Panc1 (cell line): ENCODE measurements at regions not wholly inside any gene's neighbourhood (a gene's known extent, or its start where the extent isn't known, plus 50 kb on each side); places are given as distances from the start of the nearest gene placed in this dataset.

ENCODE experiments used
- ATAC-seq: fragments of 200-7000 bp; cut with Tn5 transposase; 2 replicates; pipeline ENCODE4 v1.9.1; 2020; ENCODE audit warnings: mild to moderate bottlenecking, moderate library complexity
- BruUV-seq: library from RNA; stranded (reverse); fragments of 400-500 nt; replicated peaks from 2 replicates; lab custom pipeline; 2021; lab: Mats Ljungman, UMichigan
- CTCF ChIA-PET: fragments of 300-600 bp; sonication (Branson Sonifier 250); formaldehyde crosslinking; loops from one replicate; lab custom pipeline; 2022; ENCODE audit warnings: antibody characterized with exemption; lab: Charles Lee
- POLR2A ChIA-PET: fragments of 300-600 bp; sonication (Branson Sonifier 250); formaldehyde crosslinking; loops from one replicate; lab custom pipeline; 2022; ENCODE audit warnings: antibody characterized with exemption; lab: Charles Lee
- DNase-seq: peaks from one replicate; pipeline ENCODE4 v3.0.0-alpha.2; 2010; ENCODE audit warnings: low read depth, low spot score
- H3K27ac ChIP-seq: 2 replicates; pipeline ENCODE4 v1.5.1; 2011; ENCODE audit warnings: mild to moderate bottlenecking, low read length, inconsistent platforms
- H3K27me3 ChIP-seq: fragments of 200-500 bp; sonication (Bioruptor generic); 2 replicates; pipeline ENCODE4 v1.6.0; 2014; ENCODE audit warnings: low read length, inconsistent platforms; ENCODE audit not compliant: control insufficient read depth, insufficient read depth
- H3K36me3 ChIP-seq: fragments of 200-500 bp; sonication (Bioruptor generic); 2 replicates; pipeline ENCODE4 v1.5.1; 2014; ENCODE audit warnings: inconsistent platforms, mild to moderate bottlenecking, low read length, moderate library complexity; ENCODE audit not compliant: control insufficient read depth, insufficient read depth
- H3K4me1 ChIP-seq: 2 replicates; pipeline ENCODE4 v1.5.1; 2011; ENCODE audit warnings: inconsistent platforms, mild to moderate bottlenecking, low read length, moderate library complexity; ENCODE audit not compliant: control insufficient read depth, insufficient read depth
- H3K4me3 ChIP-seq, 2 experiments: 2 replicates each; pipeline ENCODE4 v1.5.1; 2011 to 2012; ENCODE audit warnings: low read depth in 2 of 2, low read length in 2 of 2, mild to moderate bottlenecking in 2 of 2, inconsistent platforms in 1 of 2, moderate library complexity in 1 of 2
- H3K9me3 ChIP-seq: fragments of 200-500 bp; sonication (Bioruptor generic); 2 replicates; pipeline ENCODE4 v1.5.1; 2014; ENCODE audit warnings: low read depth, mild to moderate bottlenecking, inconsistent platforms, low read length, moderate library complexity; ENCODE audit not compliant: control insufficient read depth, insufficient read depth
- CTCF ChIP-seq: fragments of 450-650 bp; IDR thresholded peaks from 2 replicates; pipeline ENCODE4 v1.5.1; 2017; ENCODE audit warnings: mild to moderate bottlenecking
- POLR2AphosphoS5 ChIP-seq: IDR thresholded peaks from 2 replicates; pipeline ENCODE4 v1.6.1; 2012; ENCODE audit warnings: mild to moderate bottlenecking, low read depth, low read length, moderate library complexity
- REST ChIP-seq, 2 experiments: IDR thresholded peaks; 2 replicates each; pipeline ENCODE4 v1.6.1; 2011 to 2012; ENCODE audit warnings: low read depth in 2 of 2, control low read depth in 1 of 2, low read length in 1 of 2, mild to moderate bottlenecking in 1 of 2, moderate library complexity in 1 of 2; ENCODE audit not compliant: insufficient read depth in 1 of 2
- SIN3A ChIP-seq: IDR thresholded peaks from 2 replicates; pipeline ENCODE4 v1.6.1; 2012; ENCODE audit warnings: low read depth, mild to moderate bottlenecking, low read length, moderate library complexity, borderline replicate concordance; ENCODE audit not compliant: insufficient read depth
- TCF7L2 ChIP-seq: IDR thresholded peaks from 2 replicates; pipeline ENCODE4 v1.6.1; 2011; ENCODE audit warnings: mild to moderate bottlenecking, low read depth, low read length, inconsistent platforms
- in situ Hi-C: cut with HindIII; loops from 2 replicates; pipeline ENCODE4 v1.10.0; 2016; ENCODE audit warnings: low sequenced_read_pairs, low pct_unique_long_range_greater_than_20kb
- intact Hi-C: fragments of 100-400 bp; cut with micrococcal nuclease; formaldehyde crosslinking; loops from one replicate; pipeline ENCODE4 v1.10.0; 2022; ENCODE audit not compliant: unreplicated experiment

- no peaks in the 10 kb centered on the region for H3K36me3 ChIP-seq
- CTCF ChIA-PET = no interaction called here
- no TSS peak for BruUV-seq
- ATAC-seq = no peak
- no peak for TF ChIP-seq REST (IDR thresholded peaks at IDR 0.05; ENCODE audit: insufficient read depth in 1 of 2, low read depth in 2 of 2, low read length in 1 of 2)
- TF ChIP-seq SIN3A = no peak
- no peak for TF ChIP-seq CTCF
- TF ChIP-seq POLR2AphosphoS5 = no peak
- no peak for TF ChIP-seq TCF7L2
- intact Hi-C loops = no loop called here
- H3K27me3 ChIP-seq = no peaks in the 10 kb centered on the region
- in situ Hi-C loops = no loop called here
- POLR2A ChIA-PET = no interaction called here
- H3K27ac ChIP-seq = no peak overlapping the region
- DNase-seq = no peak
- no peaks in the 10 kb centered on the region for H3K9me3 ChIP-seq
- no peak overlapping the region for H3K4me3 ChIP-seq
- no peaks in the 10 kb centered on the region for H3K4me1 ChIP-seq
These were observed 160.6 kb upstream of the GATB start for GRCh38 chr4:151921386-151921785.

- H3K36me3 ChIP-seq = no peaks in the 10 kb centered on the region
- ATAC-seq (no peak), DNase-seq (no peak)
- H3K4me3 ChIP-seq = no peak overlapping the region
- no peak overlapping the region for H3K27ac ChIP-seq
- intact Hi-C loops (no loop called here), in situ Hi-C loops (no loop called here)
- BruUV-seq = no TSS peak
- H3K27me3 ChIP-seq = no peaks in the 10 kb centered on the region
- POLR2A ChIA-PET = no interaction called here
- no peaks in the 10 kb centered on the region for H3K4me1 ChIP-seq
- no peaks in the 10 kb centered on the region for H3K9me3 ChIP-seq
- CTCF ChIA-PET = no interaction called here
- TF ChIP-seq REST (IDR thresholded peaks at IDR 0.05; ENCODE audit: insufficient read depth in 1 of 2, low read depth in 2 of 2, low read length in 1 of 2) (no peak), POLR2AphosphoS5 (no peak), CTCF (no peak), TCF7L2 (no peak)
These were observed 156.4 kb upstream of the GATB start for GRCh38 chr4:151917145-151917734.
